Tibial nerve (tissue), 4 donors: ENCODE measurements at regions not wholly inside any gene's neighbourhood (a gene's known extent, or its start where the extent isn't known, plus 50 kb on each side); places are given as distances from the start of the nearest gene placed in this dataset.

Experiments used
- DNase-seq, 2 donors: peaks; one replicate each; pipeline ENCODE4 v3.0.0-alpha.2; 2019; ENCODE audit warnings: low spot score in 2 of 2
- H3K27ac ChIP-seq, 4 donors: fragments of 200-600 bp; sonication (generic) in 3 of 4; one replicate each; pipeline ENCODE4 v1.5.1; 2017 to 2019; ENCODE audit warnings: mild to moderate bottlenecking in 1 of 4
- H3K27me3 ChIP-seq, 2 donors: fragments of 200-600 bp; sonication (generic) in 1 of 2; one replicate each; pipeline versions ENCODE4 v1.5.1 to v1.6.0; 2017 to 2019
- H3K36me3 ChIP-seq, 3 donors: fragments of 200-600 bp; sonication (generic); one replicate each; pipeline ENCODE4 v1.5.1; 2018 to 2019
- H3K4me1 ChIP-seq, 4 donors: fragments of 200-600 bp; sonication (generic) in 3 of 4; one replicate each; pipeline ENCODE4 v1.5.1; 2017 to 2019
- H3K4me3 ChIP-seq, 4 donors: fragments of 200-600 bp; sonication (generic) in 3 of 4; one replicate each; pipeline ENCODE4 v1.5.1; 2017 to 2019; ENCODE audit warnings: mild to moderate bottlenecking in 1 of 4, moderate library complexity in 1 of 4
- H3K9me3 ChIP-seq, 4 donors: fragments of 200-600 bp; sonication (generic) in 3 of 4; one replicate each; pipeline ENCODE4 v1.5.1; 2017 to 2019
- EP300 ChIP-seq, 2 donors: sonication (generic); formaldehyde crosslinking; IDR thresholded peaks; one replicate each; pipeline ENCODE4 v1.6.1; 2017; ENCODE audit warnings: antibody characterized with exemption in 2 of 2, mild to moderate bottlenecking in 1 of 2
- POLR2A ChIP-seq, 2 donors: fragments of 450-650 bp; IDR thresholded peaks; one replicate each; pipeline ENCODE4 v1.6.1; 2017; ENCODE audit warnings: antibody characterized with exemption in 2 of 2, mild to moderate bottlenecking in 2 of 2, moderate library complexity in 2 of 2
- WGBS, 2 donors: methylation state at CpG; one replicate each; pipeline ENCODE4 v1.1.5; 2018; 5-methylcytosine and 5-hydroxymethylcytosine counted together
- TF ChIP-seq, protein P1 (sequence below), 5 experiments: fragments of 200-600 bp in 3 of 5; fragments of 450-650 bp in 2 of 5; sonication (generic) in 3 of 5; IDR thresholded peaks; one replicate each; pipeline ENCODE4 v1.5.1; 2016 to 2019; ENCODE audit warnings: antibody characterized with exemption in 5 of 5, mild to moderate bottlenecking in 3 of 5, moderate library complexity in 2 of 5

DNA sequence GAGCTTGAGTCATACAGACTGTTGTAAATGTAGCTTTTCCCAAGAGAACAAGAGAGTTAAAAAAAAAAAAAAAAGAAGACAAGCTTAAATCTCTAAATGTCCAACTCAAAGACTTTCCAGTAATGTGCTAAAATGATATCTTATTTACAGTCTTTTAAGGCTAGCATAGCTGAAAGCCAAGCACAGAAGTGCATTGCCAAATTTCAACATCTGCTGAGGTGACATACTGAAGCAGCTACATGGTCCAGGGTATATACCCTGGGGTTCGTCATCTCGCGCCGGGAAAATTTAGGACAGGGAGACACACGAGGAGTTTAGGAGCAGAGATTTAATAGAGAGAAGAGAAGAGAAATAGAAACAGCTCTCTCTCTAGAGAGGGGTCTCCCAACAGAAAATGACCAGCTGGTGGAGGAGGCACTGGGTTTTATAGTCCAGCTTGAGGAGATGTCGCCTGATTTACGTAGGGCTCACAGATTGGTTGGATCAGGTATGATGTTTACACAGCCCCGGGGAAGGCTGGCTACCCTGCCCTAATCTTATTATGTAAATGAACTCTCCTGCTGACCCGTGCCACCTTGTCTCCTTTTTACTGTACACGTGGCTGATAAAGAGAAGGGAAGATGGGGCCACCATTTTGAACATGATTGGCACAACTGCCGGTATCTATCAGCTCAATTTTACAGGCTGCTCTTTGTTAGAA, 172.7 kb downstream of the TRIM33 start:
- TF ChIP-seq POLR2A (IDR thresholded peaks at IDR 0.05) (no peak), EP300 (IDR thresholded peaks at IDR 0.05) (no peak)
- TF ChIP-seq, protein P1, sequence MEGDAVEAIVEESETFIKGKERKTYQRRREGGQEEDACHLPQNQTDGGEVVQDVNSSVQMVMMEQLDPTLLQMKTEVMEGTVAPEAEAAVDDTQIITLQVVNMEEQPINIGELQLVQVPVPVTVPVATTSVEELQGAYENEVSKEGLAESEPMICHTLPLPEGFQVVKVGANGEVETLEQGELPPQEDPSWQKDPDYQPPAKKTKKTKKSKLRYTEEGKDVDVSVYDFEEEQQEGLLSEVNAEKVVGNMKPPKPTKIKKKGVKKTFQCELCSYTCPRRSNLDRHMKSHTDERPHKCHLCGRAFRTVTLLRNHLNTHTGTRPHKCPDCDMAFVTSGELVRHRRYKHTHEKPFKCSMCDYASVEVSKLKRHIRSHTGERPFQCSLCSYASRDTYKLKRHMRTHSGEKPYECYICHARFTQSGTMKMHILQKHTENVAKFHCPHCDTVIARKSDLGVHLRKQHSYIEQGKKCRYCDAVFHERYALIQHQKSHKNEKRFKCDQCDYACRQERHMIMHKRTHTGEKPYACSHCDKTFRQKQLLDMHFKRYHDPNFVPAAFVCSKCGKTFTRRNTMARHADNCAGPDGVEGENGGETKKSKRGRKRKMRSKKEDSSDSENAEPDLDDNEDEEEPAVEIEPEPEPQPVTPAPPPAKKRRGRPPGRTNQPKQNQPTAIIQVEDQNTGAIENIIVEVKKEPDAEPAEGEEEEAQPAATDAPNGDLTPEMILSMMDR (IDR thresholded peaks at IDR 0.05) = no peak
- Histone ChIP-seq H3K4me1 (no peaks in the 10 kb centered on the region), H3K36me3 (no peaks in the 10 kb centered on the region), H3K27me3 (no peaks in the 10 kb centered on the region), H3K9me3 (no peaks in the 10 kb centered on the region), H3K27ac (no peak overlapping the region), H3K4me3 (no peak overlapping the region)
- no peak for DNase-seq
- WGBS, 2 donors = 73 to 80% methylated on average over 11 of the region's 11 CpGs

DNA sequence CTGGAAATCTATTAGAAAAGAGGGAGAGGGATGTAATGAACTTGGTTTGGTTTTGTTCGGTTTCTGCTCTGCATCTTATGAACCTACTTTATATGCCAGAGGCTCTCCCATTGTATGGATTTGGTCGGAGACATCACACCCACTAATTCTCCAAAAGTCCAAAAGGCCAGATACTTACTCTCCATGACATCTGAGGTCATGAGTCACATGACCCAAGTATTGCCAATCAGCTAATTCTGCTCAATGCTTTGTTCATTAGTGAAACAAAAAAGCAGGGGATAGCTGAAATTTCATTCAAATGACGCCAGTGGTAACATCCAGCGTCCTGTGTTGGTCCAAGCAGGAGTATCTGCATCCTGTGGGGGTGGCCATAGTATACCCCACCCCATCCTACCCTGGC, 173.6 kb downstream of the TRIM33 start:
- no peak for DNase-seq
- 72 to 73% methylated on average over 4 of the region's 4 CpGs for WGBS, 2 donors
- H3K4me1 ChIP-seq = no peaks in the 10 kb centered on the region
- no peak overlapping the region for H3K4me3 ChIP-seq
- TF ChIP-seq POLR2A (IDR thresholded peaks at IDR 0.05) = no peak
- TF ChIP-seq, protein P1 (IDR thresholded peaks at IDR 0.05) = no peak
- no peak for TF ChIP-seq EP300 (IDR thresholded peaks at IDR 0.05)
- H3K27me3 ChIP-seq = no peaks in the 10 kb centered on the region
- H3K27ac ChIP-seq = no peak overlapping the region
- no peaks in the 10 kb centered on the region for H3K36me3 ChIP-seq
- no peaks in the 10 kb centered on the region for H3K9me3 ChIP-seq

DNA sequence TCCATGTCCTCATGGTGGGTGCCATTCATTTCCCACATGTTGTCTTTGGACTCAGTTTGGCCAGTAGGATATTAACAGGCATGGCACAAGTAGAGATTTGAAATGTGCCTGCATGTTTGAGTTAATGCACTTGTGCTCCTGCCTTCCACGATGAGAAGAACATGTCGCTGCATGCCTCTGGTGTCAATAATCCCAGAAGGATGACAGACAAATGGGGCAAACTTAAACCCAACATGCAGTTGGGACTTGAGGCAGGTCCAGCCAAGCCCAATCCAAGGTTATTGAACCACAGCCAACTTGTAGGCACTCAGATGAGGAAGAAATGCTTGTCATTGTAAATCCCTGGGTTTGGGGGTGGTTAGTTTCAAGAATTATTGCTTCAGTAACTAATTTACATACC, 174.6 kb downstream of the TRIM33 start:
- no peak overlapping the region for H3K4me3 ChIP-seq
- H3K4me1 ChIP-seq = no peaks in the 10 kb centered on the region
- no peak overlapping the region for H3K27ac ChIP-seq
- TF ChIP-seq POLR2A (IDR thresholded peaks at IDR 0.05) = no peak
- no peaks in the 10 kb centered on the region for H3K27me3 ChIP-seq
- DNase-seq = no peak
- no peaks in the 10 kb centered on the region for H3K9me3 ChIP-seq
- 88 to 98% methylated on average over 2 of the region's 2 CpGs for WGBS, 2 donors
- no peaks in the 10 kb centered on the region for H3K36me3 ChIP-seq

DNA sequence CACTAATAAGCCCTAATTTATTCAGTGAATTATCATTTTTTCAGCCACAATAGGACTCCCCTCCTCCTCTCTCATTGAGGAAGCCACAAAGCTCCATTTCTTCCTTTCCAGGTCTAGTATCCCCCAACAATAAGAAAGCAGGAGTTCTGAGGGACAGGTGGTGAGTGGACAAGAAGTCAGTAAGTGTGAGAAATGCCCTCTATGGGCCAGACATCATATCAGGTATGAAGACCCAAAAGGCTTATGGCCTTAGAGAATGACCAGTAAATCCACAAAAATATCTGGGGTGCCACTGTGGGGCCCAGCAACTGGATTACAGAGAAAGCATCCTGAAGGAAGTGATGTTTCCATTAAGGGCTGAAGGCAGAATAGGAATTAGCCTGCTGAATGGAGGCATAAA, 175.7 kb downstream of the TRIM33 start:
- no peak overlapping the region for H3K27ac ChIP-seq
- TF ChIP-seq EP300 (IDR thresholded peaks at IDR 0.05) (no peak), POLR2A (IDR thresholded peaks at IDR 0.05) (no peak)
- TF ChIP-seq, protein P1 (IDR thresholded peaks at IDR 0.05) = no peak
- no peaks in the 10 kb centered on the region for H3K4me1 ChIP-seq
- H3K9me3 ChIP-seq = no peaks in the 10 kb centered on the region
- no peaks in the 10 kb centered on the region for H3K27me3 ChIP-seq
- no peak for DNase-seq
- no peaks in the 10 kb centered on the region for H3K36me3 ChIP-seq
- H3K4me3 ChIP-seq = no peak overlapping the region

DNA sequence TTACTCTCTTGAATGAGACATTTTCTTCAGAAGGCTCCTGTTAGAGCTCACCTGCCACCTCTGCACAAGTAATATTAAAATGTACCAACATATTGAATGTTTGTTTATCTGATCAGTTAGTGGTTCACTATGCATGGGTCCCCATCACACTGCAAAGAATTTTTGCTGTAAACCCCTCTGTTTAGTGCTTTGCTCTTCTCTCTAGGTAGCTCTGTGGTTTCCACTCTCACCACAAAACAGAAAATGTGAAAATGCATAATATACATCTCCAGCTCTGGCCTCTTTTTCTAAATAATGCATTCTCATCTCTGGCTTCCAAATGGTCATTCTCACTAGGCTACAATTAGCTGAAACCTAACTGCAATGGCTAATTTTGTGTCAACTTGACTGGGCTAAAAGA, 176.7 kb downstream of the TRIM33 start:
- TF ChIP-seq POLR2A (IDR thresholded peaks at IDR 0.05) (no peak), EP300 (IDR thresholded peaks at IDR 0.05) (no peak)
- TF ChIP-seq, protein P1 (IDR thresholded peaks at IDR 0.05) = no peak
- H3K36me3 ChIP-seq = no peaks in the 10 kb centered on the region
- H3K4me1 ChIP-seq = no peaks in the 10 kb centered on the region
- no peaks in the 10 kb centered on the region for H3K27me3 ChIP-seq
- H3K27ac ChIP-seq = no peak overlapping the region
- no peak overlapping the region for H3K4me3 ChIP-seq
- H3K9me3 ChIP-seq = no peaks in the 10 kb centered on the region
- no peak for DNase-seq

DNA sequence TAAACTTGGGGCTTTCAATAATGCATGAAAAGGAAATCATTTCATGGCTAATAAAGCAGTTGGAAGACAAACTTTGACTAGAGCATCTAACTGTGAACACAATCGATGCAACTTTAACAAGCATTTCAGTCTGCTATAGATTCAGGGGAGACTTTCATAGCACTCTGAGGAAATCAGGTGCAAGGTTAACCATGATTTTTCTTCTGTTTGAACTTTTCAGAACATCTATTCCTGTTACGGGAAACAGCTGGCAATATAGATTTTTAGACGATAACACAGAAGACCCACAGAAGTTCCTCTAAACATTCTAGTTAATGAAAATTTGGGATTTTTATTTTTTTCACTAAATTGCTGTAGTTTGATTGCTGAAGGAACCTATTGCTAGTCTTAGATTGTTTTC, 177.3 kb downstream of the TRIM33 start:
- TF ChIP-seq, protein P1 (IDR thresholded peaks at IDR 0.05) = no peak
- TF ChIP-seq POLR2A (IDR thresholded peaks at IDR 0.05) = no peak
- no peak for TF ChIP-seq EP300 (IDR thresholded peaks at IDR 0.05)
- WGBS, 2 donors = 68 to 79% methylated on average over 3 of the region's 3 CpGs
- no peak for DNase-seq

More for the DNA sequence above, 177.3 kb downstream of the TRIM33 start:
- no peaks in the 10 kb centered on the region for H3K9me3 ChIP-seq
- no peak overlapping the region for H3K4me3 ChIP-seq
- no peaks in the 10 kb centered on the region for H3K27me3 ChIP-seq
- no peaks in the 10 kb centered on the region for H3K36me3 ChIP-seq
- H3K27ac ChIP-seq = no peak overlapping the region
- H3K4me1 ChIP-seq = no peaks in the 10 kb centered on the region
